Panc1 (cell line): ENCODE measurements at regions not wholly inside any gene's neighbourhood (a gene's known extent, or its start where the extent isn't known, plus 50 kb on each side); places are given as distances from the start of the nearest gene placed in this dataset.

Experiments used
- ATAC-seq: fragments of 200-7000 bp; cut with Tn5 transposase; 2 replicates; pipeline ENCODE4 v1.9.1; 2020; ENCODE audit warnings: mild to moderate bottlenecking, moderate library complexity
- BruUV-seq: library from RNA; stranded (reverse); fragments of 400-500 nt; replicated peaks from 2 replicates; lab custom pipeline; 2021; lab: Mats Ljungman, UMichigan
- CTCF ChIA-PET: fragments of 300-600 bp; sonication (Branson Sonifier 250); formaldehyde crosslinking; loops from one replicate; lab custom pipeline; 2022; ENCODE audit warnings: antibody characterized with exemption; lab: Charles Lee
- POLR2A ChIA-PET: fragments of 300-600 bp; sonication (Branson Sonifier 250); formaldehyde crosslinking; loops from one replicate; lab custom pipeline; 2022; ENCODE audit warnings: antibody characterized with exemption; lab: Charles Lee
- DNase-seq: peaks from one replicate; pipeline ENCODE4 v3.0.0-alpha.2; 2010; ENCODE audit warnings: low read depth, low spot score
- H3K27ac ChIP-seq: 2 replicates; pipeline ENCODE4 v1.5.1; 2011; ENCODE audit warnings: mild to moderate bottlenecking, low read length, inconsistent platforms
- H3K27me3 ChIP-seq: fragments of 200-500 bp; sonication (Bioruptor generic); 2 replicates; pipeline ENCODE4 v1.6.0; 2014; ENCODE audit warnings: low read length, inconsistent platforms; ENCODE audit not compliant: control insufficient read depth, insufficient read depth
- H3K36me3 ChIP-seq: fragments of 200-500 bp; sonication (Bioruptor generic); 2 replicates; pipeline ENCODE4 v1.5.1; 2014; ENCODE audit warnings: inconsistent platforms, mild to moderate bottlenecking, low read length, moderate library complexity; ENCODE audit not compliant: control insufficient read depth, insufficient read depth
- H3K4me1 ChIP-seq: 2 replicates; pipeline ENCODE4 v1.5.1; 2011; ENCODE audit warnings: inconsistent platforms, mild to moderate bottlenecking, low read length, moderate library complexity; ENCODE audit not compliant: control insufficient read depth, insufficient read depth
- H3K4me3 ChIP-seq, 2 experiments: 2 replicates each; pipeline ENCODE4 v1.5.1; 2011 to 2012; ENCODE audit warnings: low read depth in 2 of 2, low read length in 2 of 2, mild to moderate bottlenecking in 2 of 2, inconsistent platforms in 1 of 2, moderate library complexity in 1 of 2
- H3K9me3 ChIP-seq: fragments of 200-500 bp; sonication (Bioruptor generic); 2 replicates; pipeline ENCODE4 v1.5.1; 2014; ENCODE audit warnings: low read depth, mild to moderate bottlenecking, inconsistent platforms, low read length, moderate library complexity; ENCODE audit not compliant: control insufficient read depth, insufficient read depth
- CTCF ChIP-seq: fragments of 450-650 bp; IDR thresholded peaks from 2 replicates; pipeline ENCODE4 v1.5.1; 2017; ENCODE audit warnings: mild to moderate bottlenecking
- POLR2AphosphoS5 ChIP-seq: IDR thresholded peaks from 2 replicates; pipeline ENCODE4 v1.6.1; 2012; ENCODE audit warnings: mild to moderate bottlenecking, low read depth, low read length, moderate library complexity
- REST ChIP-seq, 2 experiments: IDR thresholded peaks; 2 replicates each; pipeline ENCODE4 v1.6.1; 2011 to 2012; ENCODE audit warnings: low read depth in 2 of 2, control low read depth in 1 of 2, low read length in 1 of 2, mild to moderate bottlenecking in 1 of 2, moderate library complexity in 1 of 2; ENCODE audit not compliant: insufficient read depth in 1 of 2
- SIN3A ChIP-seq: IDR thresholded peaks from 2 replicates; pipeline ENCODE4 v1.6.1; 2012; ENCODE audit warnings: low read depth, mild to moderate bottlenecking, low read length, moderate library complexity, borderline replicate concordance; ENCODE audit not compliant: insufficient read depth
- TCF7L2 ChIP-seq: IDR thresholded peaks from 2 replicates; pipeline ENCODE4 v1.6.1; 2011; ENCODE audit warnings: mild to moderate bottlenecking, low read depth, low read length, inconsistent platforms
- in situ Hi-C: cut with HindIII; loops from 2 replicates; pipeline ENCODE4 v1.10.0; 2016; ENCODE audit warnings: low sequenced_read_pairs, low pct_unique_long_range_greater_than_20kb
- intact Hi-C: fragments of 100-400 bp; cut with micrococcal nuclease; formaldehyde crosslinking; loops from one replicate; pipeline ENCODE4 v1.10.0; 2022; ENCODE audit not compliant: unreplicated experiment

GRCh38 chr5:56685503-56686217 is 129.7 kb upstream of the MAP3K1 start:
- DNase-seq: no peak
- ATAC-seq: no peak
- ChIA-PET POLR2A (no interaction called here), CTCF (no interaction called here)
- in situ Hi-C loops: no loop called here
- no peaks in the 10 kb centered on the region for H3K9me3 ChIP-seq
- H3K4me3 ChIP-seq: no peak overlapping the region
- H3K4me1 ChIP-seq: no peaks in the 10 kb centered on the region
- TF ChIP-seq POLR2AphosphoS5: no peak
- no peak for TF ChIP-seq REST (IDR thresholded peaks at IDR 0.05; ENCODE audit: insufficient read depth in 1 of 2, low read depth in 2 of 2, low read length in 1 of 2)
- TF ChIP-seq TCF7L2: no peak
- no peak for TF ChIP-seq SIN3A
- TF ChIP-seq CTCF: no peak
- peaks cover 2% of the 10 kb centered on the region; the same call in 1 of the 2 replicates for H3K27me3 ChIP-seq
- H3K36me3 ChIP-seq: no peaks in the 10 kb centered on the region
- BruUV-seq: no TSS peak
- intact Hi-C loops: no loop called here
- no peak overlapping the region for H3K27ac ChIP-seq

- in situ Hi-C loops: no loop called here
- H3K27me3 ChIP-seq: peaks cover 6% of the 10 kb centered on the region; the same call in 1 of the 2 replicates
- DNase-seq (no peak), ATAC-seq (no peak)
- no peak for TF ChIP-seq CTCF
- no peak for TF ChIP-seq REST (IDR thresholded peaks at IDR 0.05; ENCODE audit: insufficient read depth in 1 of 2, low read depth in 2 of 2, low read length in 1 of 2)
- no peak for TF ChIP-seq POLR2AphosphoS5
- TF ChIP-seq TCF7L2: no peak
- H3K4me1 ChIP-seq: no peaks in the 10 kb centered on the region
- ChIA-PET POLR2A (no interaction called here), CTCF (no interaction called here)
- no peak overlapping the region for H3K27ac ChIP-seq
- no peak overlapping the region for H3K4me3 ChIP-seq
- H3K9me3 ChIP-seq: no peaks in the 10 kb centered on the region
- no peaks in the 10 kb centered on the region for H3K36me3 ChIP-seq
- no TSS peak for BruUV-seq
- intact Hi-C loops: no loop called here
Observed at GRCh38 chr5:56684159-56684558, 131.2 kb upstream of the MAP3K1 start.
